IMR-90 (cell line): ENCODE measurements at regions not wholly inside any gene's neighbourhood (a gene's known extent, or its start where the extent isn't known, plus 50 kb on each side); places are given as distances from the start of the nearest gene placed in this dataset.

Experiments
- ATAC-seq: fragments of 200-7000 bp; cut with Tn5 transposase; 2 replicates; pipeline ENCODE4 v1.9.1; 2020; ENCODE audit warnings: low read depth, mild to moderate bottlenecking, moderate library complexity
- BruUV-seq: library from RNA; stranded (reverse); fragments of 400-500 nt; replicated peaks from 2 replicates; lab custom pipeline; 2021; lab: Mats Ljungman, UMichigan
- CTCF ChIA-PET: fragments of 300-600 bp; formaldehyde crosslinking; extraction: SDS; loops from one replicate; lab custom pipeline; 2021; ENCODE audit warnings: antibody characterized with exemption; lab: Yijun Ruan, JAX
- POLR2A ChIA-PET: fragments of 300-600 bp; sonication (Branson Sonifier 250); formaldehyde crosslinking; loops from one replicate; lab custom pipeline; 2022; ENCODE audit warnings: antibody characterized with exemption; ENCODE audit not compliant: unreplicated experiment; lab: Charles Lee
- DNase-seq: peaks from one replicate; pipeline ENCODE4 v3.0.0; 2013
- H2AFZ ChIP-seq: replicated peaks from 2 replicates; pipeline ENCODE3; 2013; ENCODE audit warnings: low read length, mild to moderate bottlenecking; ENCODE audit not compliant: poor library complexity
- H2AK5ac ChIP-seq: 2 replicates; pipeline ENCODE4 v1.6.1; 2013; ENCODE audit warnings: low read depth, low read length, inconsistent platforms
- H2AK9ac ChIP-seq: replicated peaks from 2 replicates; pipeline ENCODE3; 2013; ENCODE audit warnings: mild to moderate bottlenecking, low read depth, low read length, moderate library complexity; ENCODE audit not compliant: poor library complexity
- H2BK120ac ChIP-seq: 2 replicates; pipeline ENCODE4 v1.6.1; 2013; ENCODE audit warnings: low read depth, low read length, inconsistent platforms
- H2BK15ac ChIP-seq: 3 replicates; pipeline ENCODE4 v1.6.1; 2013; ENCODE audit warnings: low read depth, low read length, inconsistent platforms
- H2BK20ac ChIP-seq: 2 replicates; pipeline ENCODE4 v1.6.1; 2013; ENCODE audit warnings: low read depth, mild to moderate bottlenecking, inconsistent platforms, low read length, moderate library complexity
- H2BK5ac ChIP-seq: 2 replicates; pipeline ENCODE4 v1.6.1; 2013; ENCODE audit warnings: mild to moderate bottlenecking, low read depth, low read length, inconsistent platforms; ENCODE audit not compliant: poor library complexity, severe bottlenecking
- H3K14ac ChIP-seq: replicated peaks from 2 replicates; pipeline ENCODE4 v1.6.1; 2013; ENCODE audit warnings: low read depth, low read length, inconsistent platforms
- H3K18ac ChIP-seq: 2 replicates; pipeline ENCODE4 v1.6.1; 2013; ENCODE audit warnings: low read depth, low read length, control low read depth
- H3K23ac ChIP-seq: 2 replicates; pipeline ENCODE4 v1.6.1; 2013; ENCODE audit warnings: low read depth, low read length, inconsistent platforms
- H3K27ac ChIP-seq: 2 replicates; pipeline ENCODE4 v1.5.1; 2013; ENCODE audit warnings: mild to moderate bottlenecking, control low read depth, low read length; ENCODE audit not compliant: insufficient read depth
- H3K27me3 ChIP-seq: 2 replicates; pipeline ENCODE4 v1.6.1; 2013; ENCODE audit warnings: low read length; ENCODE audit not compliant: control insufficient read depth, insufficient read depth
- H3K36me3 ChIP-seq: 2 replicates; pipeline ENCODE4 v1.6.1; 2013; ENCODE audit warnings: low read length, mixed read lengths; ENCODE audit not compliant: control insufficient read depth, insufficient read depth
- H3K4ac ChIP-seq: 2 replicates; pipeline ENCODE4 v1.6.1; 2013; ENCODE audit warnings: low read depth, low read length, inconsistent platforms
- H3K4me1 ChIP-seq: 2 replicates; pipeline ENCODE4 v1.6.1; 2013; ENCODE audit warnings: low read length, mixed read lengths; ENCODE audit not compliant: control insufficient read depth, insufficient read depth
- H3K4me2 ChIP-seq: 2 replicates; pipeline ENCODE4 v1.6.1; 2013; ENCODE audit warnings: low read depth, mild to moderate bottlenecking, control low read depth, low read length, moderate library complexity
- H3K4me3 ChIP-seq: 2 replicates; pipeline ENCODE4 v1.5.1; 2013; ENCODE audit warnings: low read depth, mild to moderate bottlenecking, control low read depth, low read length, moderate library complexity; ENCODE audit not compliant: insufficient read depth
- H3K56ac ChIP-seq: 2 replicates; pipeline ENCODE4 v1.6.1; 2013; ENCODE audit warnings: low read length, inconsistent platforms; ENCODE audit not compliant: insufficient read depth; ENCODE audit errors: extremely low read depth
- H3K79me1 ChIP-seq, 2 experiments: 2 replicates each; pipeline ENCODE4 v1.6.1; 2013; ENCODE audit warnings: low read length in 2 of 2, inconsistent platforms in 1 of 2, low read depth in 1 of 2
- H3K9ac ChIP-seq: 2 replicates; pipeline ENCODE4 v1.6.1; 2013; ENCODE audit warnings: low read depth, low read length, control low read depth
- H3K9me1 ChIP-seq: 2 replicates; pipeline ENCODE4 v1.6.1; 2013; ENCODE audit warnings: low read length, inconsistent platforms; ENCODE audit not compliant: insufficient read depth
- H3K9me3 ChIP-seq: 2 replicates; pipeline ENCODE4 v1.6.1; 2013; ENCODE audit warnings: low read length; ENCODE audit not compliant: control insufficient read depth, insufficient read depth
- H4K20me1 ChIP-seq: 2 replicates; pipeline ENCODE4 v1.6.1; 2013; ENCODE audit warnings: low read length, inconsistent platforms; ENCODE audit not compliant: insufficient read depth
- H4K5ac ChIP-seq: 2 replicates; pipeline ENCODE4 v1.6.1; 2013; ENCODE audit warnings: mild to moderate bottlenecking, low read depth, low read length, control low read depth
- H4K8ac ChIP-seq, 2 experiments: 2 replicates each; pipeline ENCODE4 v1.6.1; 2013; ENCODE audit warnings: low read depth in 2 of 2, low read length in 2 of 2, control low read depth in 1 of 2, inconsistent platforms in 1 of 2
- H4K91ac ChIP-seq: 2 replicates; pipeline ENCODE4 v1.6.1; 2013; ENCODE audit warnings: low read depth, low read length, inconsistent platforms; ENCODE audit not compliant: insufficient read depth
- BHLHE40 ChIP-seq: fragments of 150-350 bp; IDR thresholded peaks from 2 replicates; pipeline ENCODE4 v1.6.1; 2016; ENCODE audit warnings: mild to moderate bottlenecking, low read depth, low read length
- CHD1 ChIP-seq: IDR thresholded peaks from 2 replicates; pipeline ENCODE4 v1.6.1; 2012; ENCODE audit warnings: low read depth, low read length, improper control_type of control experiment
- CTCF ChIP-seq: conservative IDR thresholded peaks from 2 replicates; pipeline ENCODE4 v1.5.1; 2012; ENCODE audit warnings: mild to moderate bottlenecking, low read depth, low read length, improper control_type of control experiment
- ELK1 ChIP-seq: fragments of 150-350 bp; IDR thresholded peaks from 2 replicates; pipeline ENCODE4 v1.6.1; 2016; ENCODE audit warnings: low read depth, mild to moderate bottlenecking, low read length, moderate library complexity, borderline replicate concordance
- MAFK ChIP-seq: IDR thresholded peaks from 2 replicates; pipeline ENCODE4 v1.6.1; 2012; ENCODE audit warnings: low read depth, low read length, improper control_type of control experiment
- MAZ ChIP-seq: IDR thresholded peaks from 2 replicates; pipeline ENCODE4 v1.6.1; 2012; ENCODE audit warnings: low read depth, mild to moderate bottlenecking, low read length, improper control_type of control experiment, moderate library complexity, borderline replicate concordance
- MXI1 ChIP-seq: IDR thresholded peaks from 2 replicates; pipeline ENCODE4 v1.6.1; 2012; ENCODE audit warnings: low read depth, mild to moderate bottlenecking, low read length, moderate library complexity, borderline replicate concordance
- NFE2L2 ChIP-seq: fragments of 150-350 bp; IDR thresholded peaks from 2 replicates; pipeline ENCODE4 v1.6.1; 2016; ENCODE audit warnings: low read depth, mild to moderate bottlenecking, low read length
- POLR2A ChIP-seq: IDR thresholded peaks from 2 replicates; pipeline ENCODE4 v1.6.1; 2012; ENCODE audit warnings: mild to moderate bottlenecking, low read depth, low read length
- RAD21 ChIP-seq: IDR thresholded peaks from 2 replicates; pipeline ENCODE4 v1.6.1; 2012; ENCODE audit warnings: low read length, improper control_type of control experiment
- RCOR1 ChIP-seq: IDR thresholded peaks from 2 replicates; pipeline ENCODE4 v1.6.1; 2012; ENCODE audit warnings: mild to moderate bottlenecking, low read length, improper control_type of control experiment; ENCODE audit not compliant: insufficient replicate concordance
- SMC3 ChIP-seq: fragments of 150-350 bp; IDR thresholded peaks from 2 replicates; pipeline ENCODE4 v1.6.1; 2016; ENCODE audit warnings: low read depth, mild to moderate bottlenecking, antibody characterized with exemption, low read length, moderate library complexity
- WGBS, 2 experiments: methylation state at CpG; one replicate each; pipeline versions ENCODE4 v1.1.5 to v1.1.7; 2013; ENCODE audit warnings: missing lambda C conversion rate in 2 of 2; ENCODE audit not compliant: insufficient read length in 1 of 2; ENCODE audit errors: extremely low coverage in 2 of 2; 5-methylcytosine and 5-hydroxymethylcytosine counted together
- dilution Hi-C: fragments of 300-500 bp; cut with HindIII; formaldehyde crosslinking; loops from one replicate; pipeline ENCODE4 v1.14.3; 2018; ENCODE audit warnings: low sequenced_read_pairs; ENCODE audit not compliant: unreplicated experiment
- in situ Hi-C: fragments of 300-500 bp; cut with MboI; formaldehyde crosslinking; loops from 3 replicates; pipeline ENCODE4 v1.14.3; 2019; ENCODE audit warnings: low sequenced_read_pairs, inconsistent platforms, mixed read lengths
- intact Hi-C: fragments of 100-400 bp; cut with micrococcal nuclease; formaldehyde crosslinking; loops from 2 replicates; pipeline ENCODE4 v1.10.0; 2022

GRCh38 chr3:775178-775880 is 317.5 kb upstream of the CNTN6 start:
- ChIA-PET CTCF (no interaction called here), POLR2A (no interaction called here)
- no peaks in the 10 kb centered on the region for H3K4me1 ChIP-seq
- no CpG with 5 or more reads among the region's 6 CpGs for WGBS, 2 experiments
- no peaks in the 10 kb centered on the region for H3K36me3 ChIP-seq
- no peak for ATAC-seq
- H3K9me1 ChIP-seq: no peaks in the 10 kb centered on the region
- no peak overlapping the region for H3K23ac ChIP-seq
- H4K5ac ChIP-seq: no peak overlapping the region
- dilution Hi-C loops: no loop called here
- peaks cover 3% of the 10 kb centered on the region; the same call in 1 of the 2 replicates for H3K9me3 ChIP-seq
- no peak overlapping the region for H2BK20ac ChIP-seq
- no peak overlapping the region for H2BK120ac ChIP-seq
- no peak overlapping the region for H3K4me2 ChIP-seq
- DNase-seq: no peak
- H2AK9ac ChIP-seq: no peak overlapping the region
- H4K20me1 ChIP-seq: no peaks in the 10 kb centered on the region
- no peak overlapping the region for H4K91ac ChIP-seq
- H2AK5ac ChIP-seq: no peak overlapping the region
- no peak overlapping the region for H2BK5ac ChIP-seq
- H3K4ac ChIP-seq: no peak overlapping the region
- no peak overlapping the region for H3K9ac ChIP-seq
- intact Hi-C loops: no loop called here
- no peak overlapping the region for H3K27ac ChIP-seq
- no peak overlapping the region for H3K56ac ChIP-seq
- H3K27me3 ChIP-seq: no peaks in the 10 kb centered on the region
- H3K79me1 ChIP-seq: no peaks in the 10 kb centered on the region
- no peak overlapping the region for H3K18ac ChIP-seq
- no peak overlapping the region for H3K4me3 ChIP-seq
- no peak for TF ChIP-seq SMC3
- TF ChIP-seq MXI1: no peak
- TF ChIP-seq RCOR1: no peak
- no peak for TF ChIP-seq POLR2A
- TF ChIP-seq RAD21: no peak
- TF ChIP-seq ELK1: no peak
- TF ChIP-seq BHLHE40: no peak
- no peak for TF ChIP-seq CHD1
- no peak for TF ChIP-seq MAFK
- no peak for TF ChIP-seq CTCF
- no peak for TF ChIP-seq NFE2L2
- no peak for TF ChIP-seq MAZ
- no TSS peak for BruUV-seq
- in situ Hi-C loops: no loop called here
- H3K14ac ChIP-seq: no peak overlapping the region
- no peak overlapping the region for H2BK15ac ChIP-seq
- H4K8ac ChIP-seq: no peak overlapping the region
- no peak overlapping the region for H2AFZ ChIP-seq
